ENCODE measurements at regions not wholly inside any gene's neighbourhood (a gene's known extent, or its start where the extent isn't known, plus 50 kb on each side); places are given as distances from the start of the nearest gene placed in this dataset.

DNA sequence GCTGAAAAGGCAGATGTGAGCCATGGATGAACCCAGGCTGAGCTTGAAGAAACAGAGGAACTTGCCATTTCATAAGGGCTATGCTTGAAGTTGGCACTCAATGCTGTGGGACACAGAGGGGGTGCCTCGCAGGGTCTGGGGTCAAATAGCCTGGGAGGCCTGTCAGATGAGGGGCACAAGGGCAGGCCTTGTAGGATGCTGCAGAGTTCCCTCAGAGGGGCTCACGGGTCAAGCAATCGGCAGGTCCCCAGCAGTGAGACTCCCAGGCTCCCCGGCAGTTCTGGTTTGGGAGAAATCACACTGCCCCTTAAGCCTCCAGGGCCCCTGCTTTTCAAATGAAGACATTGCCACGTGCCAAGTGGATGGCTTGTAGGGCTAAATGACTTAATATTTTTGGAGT, 116.7 kb upstream of the GRIK3 start:
- TF ChIP-seq, protein P1, sequence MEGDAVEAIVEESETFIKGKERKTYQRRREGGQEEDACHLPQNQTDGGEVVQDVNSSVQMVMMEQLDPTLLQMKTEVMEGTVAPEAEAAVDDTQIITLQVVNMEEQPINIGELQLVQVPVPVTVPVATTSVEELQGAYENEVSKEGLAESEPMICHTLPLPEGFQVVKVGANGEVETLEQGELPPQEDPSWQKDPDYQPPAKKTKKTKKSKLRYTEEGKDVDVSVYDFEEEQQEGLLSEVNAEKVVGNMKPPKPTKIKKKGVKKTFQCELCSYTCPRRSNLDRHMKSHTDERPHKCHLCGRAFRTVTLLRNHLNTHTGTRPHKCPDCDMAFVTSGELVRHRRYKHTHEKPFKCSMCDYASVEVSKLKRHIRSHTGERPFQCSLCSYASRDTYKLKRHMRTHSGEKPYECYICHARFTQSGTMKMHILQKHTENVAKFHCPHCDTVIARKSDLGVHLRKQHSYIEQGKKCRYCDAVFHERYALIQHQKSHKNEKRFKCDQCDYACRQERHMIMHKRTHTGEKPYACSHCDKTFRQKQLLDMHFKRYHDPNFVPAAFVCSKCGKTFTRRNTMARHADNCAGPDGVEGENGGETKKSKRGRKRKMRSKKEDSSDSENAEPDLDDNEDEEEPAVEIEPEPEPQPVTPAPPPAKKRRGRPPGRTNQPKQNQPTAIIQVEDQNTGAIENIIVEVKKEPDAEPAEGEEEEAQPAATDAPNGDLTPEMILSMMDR (IDR thresholded peaks at IDR 0.05 in 2 of 3, conservative IDR thresholded peaks at IDR 0.05 in 1 of 3; ENCODE audit: borderline replicate concordance in 1 of 3, insufficient read depth in 1 of 3, low read depth in 2 of 3, low read length in 2 of 3) = no peak
- TF ChIP-seq POLR2AphosphoS5 (IDR thresholded peaks at IDR 0.05; ENCODE audit: low read depth, low read length) = no peak
- no peak for TF ChIP-seq POLR2A (IDR thresholded peaks at IDR 0.05; ENCODE audit: borderline replicate concordance, extremely low read depth, insufficient read depth, insufficient read length)
- TF ChIP-seq EZH2phosphoT487 (IDR thresholded peaks at IDR 0.05; ENCODE audit: borderline replicate concordance) = no peak
- TF ChIP-seq, protein P2, sequence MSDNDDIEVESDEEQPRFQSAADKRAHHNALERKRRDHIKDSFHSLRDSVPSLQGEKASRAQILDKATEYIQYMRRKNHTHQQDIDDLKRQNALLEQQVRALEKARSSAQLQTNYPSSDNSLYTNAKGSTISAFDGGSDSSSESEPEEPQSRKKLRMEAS (IDR thresholded peaks at IDR 0.05) = no peak
- TF ChIP-seq EGR1 (IDR thresholded peaks at IDR 0.05; ENCODE audit: low read depth) = no peak
- TF ChIP-seq, protein P3, sequence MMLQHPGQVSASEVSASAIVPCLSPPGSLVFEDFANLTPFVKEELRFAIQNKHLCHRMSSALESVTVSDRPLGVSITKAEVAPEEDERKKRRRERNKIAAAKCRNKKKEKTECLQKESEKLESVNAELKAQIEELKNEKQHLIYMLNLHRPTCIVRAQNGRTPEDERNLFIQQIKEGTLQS (IDR thresholded peaks at IDR 0.05) = no peak
- no peak for TF ChIP-seq SIN3A (IDR thresholded peaks at IDR 0.05; ENCODE audit: low read depth)
- no peak for TF ChIP-seq REST (IDR thresholded peaks at IDR 0.05; ENCODE audit: low read depth)
- TF ChIP-seq EZH2 (IDR thresholded peaks at IDR 0.05) = no peak
- no peak for TF ChIP-seq ZBTB33 (IDR thresholded peaks at IDR 0.05; ENCODE audit: extremely low read depth, insufficient replicate concordance, low read length)

Measured in HCT116 (cell line).